ENCODE measurements at regions not wholly inside any gene's neighbourhood (a gene's known extent, or its start where the extent isn't known, plus 50 kb on each side); places are given as distances from the start of the nearest gene placed in this dataset.

GRCh38 chr12:103196467-103196866 lies 239.0 kb downstream of the ASCL1 start:
- DNase-seq: no peak

- DNase-seq: no peak
These were observed 240.4 kb downstream of the ASCL1 start for GRCh38 chr12:103197725-103198388.

GRCh38 chr12:103198499-103198898 lies 241.0 kb downstream of the ASCL1 start:
- no peak for DNase-seq

GRCh38 chr12:103205906-103206305 lies 248.4 kb downstream of the ASCL1 start:
- no peak for DNase-seq

- DNase-seq: no peak
These were observed 250.5 kb downstream of the ASCL1 start for GRCh38 chr12:103207936-103208335.

- DNase-seq: peak; percentile 90 to 99
These were observed 254.6 kb downstream of the C12orf42 start for GRCh38 chr12:103241184-103241583.

GRCh38 chr12:103244596-103244995 lies 251.2 kb downstream of the C12orf42 start:
- no peak for DNase-seq

GRCh38 chr12:103247531-103247930 lies 248.2 kb downstream of the C12orf42 start:
- peak in 1 of 2 experiments; percentile 41 for DNase-seq

GRCh38 chr12:103249607-103250006 lies 246.2 kb downstream of the C12orf42 start:
- DNase-seq: peak; percentile 71 to 93

GRCh38 chr12:103250487-103250886 lies 245.3 kb downstream of the C12orf42 start:
- DNase-seq: no peak

Measured in NCI-H2081 (cell line).